Panc1 (cell line): ENCODE measurements at regions not wholly inside any gene's neighbourhood (a gene's known extent, or its start where the extent isn't known, plus 50 kb on each side); places are given as distances from the start of the nearest gene placed in this dataset.

Experiments used
- ATAC-seq: fragments of 200-7000 bp; cut with Tn5 transposase; 2 replicates; pipeline ENCODE4 v1.9.1; 2020; ENCODE audit warnings: mild to moderate bottlenecking, moderate library complexity
- BruUV-seq: library from RNA; stranded (reverse); fragments of 400-500 nt; replicated peaks from 2 replicates; lab custom pipeline; 2021; lab: Mats Ljungman, UMichigan
- CTCF ChIA-PET: fragments of 300-600 bp; sonication (Branson Sonifier 250); formaldehyde crosslinking; loops from one replicate; lab custom pipeline; 2022; ENCODE audit warnings: antibody characterized with exemption; lab: Charles Lee
- POLR2A ChIA-PET: fragments of 300-600 bp; sonication (Branson Sonifier 250); formaldehyde crosslinking; loops from one replicate; lab custom pipeline; 2022; ENCODE audit warnings: antibody characterized with exemption; lab: Charles Lee
- DNase-seq: peaks from one replicate; pipeline ENCODE4 v3.0.0-alpha.2; 2010; ENCODE audit warnings: low read depth, low spot score
- H3K27ac ChIP-seq: 2 replicates; pipeline ENCODE4 v1.5.1; 2011; ENCODE audit warnings: mild to moderate bottlenecking, low read length, inconsistent platforms
- H3K27me3 ChIP-seq: fragments of 200-500 bp; sonication (Bioruptor generic); 2 replicates; pipeline ENCODE4 v1.6.0; 2014; ENCODE audit warnings: low read length, inconsistent platforms; ENCODE audit not compliant: control insufficient read depth, insufficient read depth
- H3K36me3 ChIP-seq: fragments of 200-500 bp; sonication (Bioruptor generic); 2 replicates; pipeline ENCODE4 v1.5.1; 2014; ENCODE audit warnings: inconsistent platforms, mild to moderate bottlenecking, low read length, moderate library complexity; ENCODE audit not compliant: control insufficient read depth, insufficient read depth
- H3K4me1 ChIP-seq: 2 replicates; pipeline ENCODE4 v1.5.1; 2011; ENCODE audit warnings: inconsistent platforms, mild to moderate bottlenecking, low read length, moderate library complexity; ENCODE audit not compliant: control insufficient read depth, insufficient read depth
- H3K4me3 ChIP-seq, 2 experiments: 2 replicates each; pipeline ENCODE4 v1.5.1; 2011 to 2012; ENCODE audit warnings: low read depth in 2 of 2, low read length in 2 of 2, mild to moderate bottlenecking in 2 of 2, inconsistent platforms in 1 of 2, moderate library complexity in 1 of 2
- H3K9me3 ChIP-seq: fragments of 200-500 bp; sonication (Bioruptor generic); 2 replicates; pipeline ENCODE4 v1.5.1; 2014; ENCODE audit warnings: low read depth, mild to moderate bottlenecking, inconsistent platforms, low read length, moderate library complexity; ENCODE audit not compliant: control insufficient read depth, insufficient read depth
- CTCF ChIP-seq: fragments of 450-650 bp; IDR thresholded peaks from 2 replicates; pipeline ENCODE4 v1.5.1; 2017; ENCODE audit warnings: mild to moderate bottlenecking
- POLR2AphosphoS5 ChIP-seq: IDR thresholded peaks from 2 replicates; pipeline ENCODE4 v1.6.1; 2012; ENCODE audit warnings: mild to moderate bottlenecking, low read depth, low read length, moderate library complexity
- REST ChIP-seq, 2 experiments: IDR thresholded peaks; 2 replicates each; pipeline ENCODE4 v1.6.1; 2011 to 2012; ENCODE audit warnings: low read depth in 2 of 2, control low read depth in 1 of 2, low read length in 1 of 2, mild to moderate bottlenecking in 1 of 2, moderate library complexity in 1 of 2; ENCODE audit not compliant: insufficient read depth in 1 of 2
- SIN3A ChIP-seq: IDR thresholded peaks from 2 replicates; pipeline ENCODE4 v1.6.1; 2012; ENCODE audit warnings: low read depth, mild to moderate bottlenecking, low read length, moderate library complexity, borderline replicate concordance; ENCODE audit not compliant: insufficient read depth
- TCF7L2 ChIP-seq: IDR thresholded peaks from 2 replicates; pipeline ENCODE4 v1.6.1; 2011; ENCODE audit warnings: mild to moderate bottlenecking, low read depth, low read length, inconsistent platforms
- in situ Hi-C: cut with HindIII; loops from 2 replicates; pipeline ENCODE4 v1.10.0; 2016; ENCODE audit warnings: low sequenced_read_pairs, low pct_unique_long_range_greater_than_20kb
- intact Hi-C: fragments of 100-400 bp; cut with micrococcal nuclease; formaldehyde crosslinking; loops from one replicate; pipeline ENCODE4 v1.10.0; 2022; ENCODE audit not compliant: unreplicated experiment

GRCh38 chr1:229729916-229730315 is 103.9 kb downstream of the URB2 start:
- no peaks in the 10 kb centered on the region for H3K4me1 ChIP-seq
- POLR2A ChIA-PET: no interaction called here
- in situ Hi-C loops (no loop called here), intact Hi-C loops (no loop called here)
- H3K27me3 ChIP-seq: no peaks in the 10 kb centered on the region
- no peak overlapping the region for H3K27ac ChIP-seq
- CTCF ChIA-PET: no interaction called here
- TF ChIP-seq TCF7L2 (no peak), SIN3A (no peak), REST (IDR thresholded peaks at IDR 0.05; ENCODE audit: insufficient read depth in 1 of 2, low read depth in 2 of 2, low read length in 1 of 2) (no peak), POLR2AphosphoS5 (no peak), CTCF (no peak)
- DNase-seq (no peak), ATAC-seq (no peak)
- H3K4me3 ChIP-seq: no peak overlapping the region
- no peaks in the 10 kb centered on the region for H3K36me3 ChIP-seq
- H3K9me3 ChIP-seq: no peaks in the 10 kb centered on the region
- no TSS peak for BruUV-seq

- ChIA-PET POLR2A (no interaction called here), CTCF (no interaction called here)
- H3K36me3 ChIP-seq: no peaks in the 10 kb centered on the region
- ATAC-seq (no peak), DNase-seq (no peak)
- intact Hi-C loops: no loop called here
- H3K27me3 ChIP-seq: no peaks in the 10 kb centered on the region
- no peak overlapping the region for H3K4me3 ChIP-seq
- BruUV-seq: no TSS peak
- no peaks in the 10 kb centered on the region for H3K4me1 ChIP-seq
- no peaks in the 10 kb centered on the region for H3K9me3 ChIP-seq
- in situ Hi-C loops: no loop called here
- TF ChIP-seq TCF7L2: no peak
- no peak for TF ChIP-seq CTCF
- TF ChIP-seq POLR2AphosphoS5: no peak
- TF ChIP-seq REST (IDR thresholded peaks at IDR 0.05; ENCODE audit: insufficient read depth in 1 of 2, low read depth in 2 of 2, low read length in 1 of 2): no peak
- TF ChIP-seq SIN3A: no peak
- no peak overlapping the region for H3K27ac ChIP-seq
Observed at GRCh38 chr1:229730573-229730972, 104.5 kb downstream of the URB2 start.
